GM18511 (cell line): ENCODE measurements at regions not wholly inside any gene's neighbourhood (a gene's known extent, or its start where the extent isn't known, plus 50 kb on each side); places are given as distances from the start of the nearest gene placed in this dataset.

Experiments used
- ATAC-seq: cut with Tn5 transposase; IDR thresholded peaks from one replicate; pipeline ENCODE4 v1.9.1; 2021; ENCODE audit warnings: mild to moderate bottlenecking, moderate library complexity; ENCODE audit not compliant: unreplicated experiment

DNA sequence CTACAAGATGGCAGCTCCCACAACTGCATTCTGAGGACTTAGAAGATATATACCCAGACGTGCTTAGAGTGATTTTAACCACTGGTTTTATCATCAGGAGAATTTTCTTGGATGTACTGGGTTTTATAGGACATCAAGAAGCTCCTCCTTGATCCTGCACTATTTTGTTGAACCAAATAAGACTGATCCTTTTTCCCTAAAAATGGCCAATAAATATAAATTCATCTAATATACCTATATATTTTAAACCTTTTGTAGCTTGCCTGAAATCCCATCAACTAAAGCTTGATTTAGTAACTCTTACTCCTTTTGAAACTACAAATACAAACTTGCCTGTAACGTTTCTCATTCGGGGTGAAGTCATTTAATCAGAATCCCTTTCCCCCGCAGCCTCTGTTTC is 849.4 kb upstream of the ADAMTS5 start:
- no peak for ATAC-seq

DNA sequence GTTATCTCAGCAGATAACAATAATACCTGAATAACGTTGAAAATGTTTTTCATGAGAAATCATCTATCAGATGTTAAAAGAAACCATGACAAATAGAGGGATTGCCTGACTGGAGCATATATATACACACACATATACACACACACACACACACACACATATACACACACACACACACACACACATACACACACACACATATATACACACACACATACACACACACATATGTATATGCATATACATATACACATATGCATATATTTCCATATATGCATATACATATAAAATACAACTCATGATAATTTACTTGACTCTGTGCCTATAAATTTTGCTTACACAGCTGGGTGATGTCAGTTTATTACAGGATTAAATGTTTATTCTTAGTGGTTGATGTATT is 847.3 kb upstream of the ADAMTS5 start:
- no peak for ATAC-seq

DNA sequence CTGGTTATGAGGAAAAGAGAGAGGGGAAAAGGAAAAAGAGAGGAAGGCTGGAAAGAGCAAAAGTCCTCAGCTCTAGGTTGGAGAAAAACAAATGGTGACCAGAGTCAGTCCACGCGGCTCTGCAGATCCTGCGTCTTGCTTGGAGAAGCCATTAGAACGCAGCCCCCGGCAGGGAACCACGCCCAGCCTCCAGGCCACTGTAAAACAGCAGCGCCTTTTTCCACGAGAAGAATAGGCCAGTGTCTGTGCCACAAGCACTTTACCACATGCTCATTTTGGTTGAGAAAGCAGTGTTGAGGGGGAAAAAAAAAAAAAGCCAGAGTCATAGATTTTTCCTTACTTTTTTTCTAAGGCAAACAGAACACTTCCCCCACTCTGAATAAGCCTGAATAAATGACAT is 846.9 kb upstream of the ADAMTS5 start:
- ATAC-seq = no peak

DNA sequence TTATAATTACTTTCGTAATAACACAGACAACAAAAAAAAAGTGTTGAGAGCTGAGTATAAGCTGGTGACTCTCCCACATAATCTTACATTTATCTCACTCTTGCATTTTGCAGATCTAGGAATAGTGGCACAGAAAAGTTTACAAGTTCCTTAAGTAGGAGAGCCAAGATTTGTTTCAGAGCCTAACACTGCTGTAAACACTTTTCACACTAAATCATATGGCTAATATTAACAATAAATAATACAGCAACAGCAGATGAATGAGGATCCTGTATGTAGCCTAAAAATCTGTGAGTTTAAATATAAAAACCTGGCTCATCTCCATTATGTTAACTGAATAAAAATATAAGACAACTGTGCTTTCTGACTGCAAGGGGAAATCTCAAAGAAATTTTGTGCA is 846.5 kb upstream of the ADAMTS5 start:
- ATAC-seq = no peak

DNA sequence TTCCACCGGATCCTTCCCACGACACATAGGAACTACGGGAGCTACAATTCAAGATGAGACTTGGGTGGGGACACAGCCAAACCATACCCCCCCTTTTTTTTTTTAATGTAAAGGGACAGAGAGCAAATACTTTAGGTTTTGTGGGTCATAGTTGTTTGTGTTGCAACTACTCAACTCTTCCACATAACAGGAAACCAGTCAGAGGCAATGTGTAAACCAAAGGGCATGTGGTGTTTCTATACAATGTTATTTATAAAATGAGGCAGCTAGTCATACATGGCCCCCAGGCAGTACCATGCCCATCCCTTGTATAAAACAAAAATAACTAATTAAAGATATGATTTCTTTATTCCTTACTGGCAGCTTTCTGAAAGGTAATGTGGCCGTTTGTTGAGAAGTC is 845.4 kb upstream of the ADAMTS5 start:
- ATAC-seq = no peak

DNA sequence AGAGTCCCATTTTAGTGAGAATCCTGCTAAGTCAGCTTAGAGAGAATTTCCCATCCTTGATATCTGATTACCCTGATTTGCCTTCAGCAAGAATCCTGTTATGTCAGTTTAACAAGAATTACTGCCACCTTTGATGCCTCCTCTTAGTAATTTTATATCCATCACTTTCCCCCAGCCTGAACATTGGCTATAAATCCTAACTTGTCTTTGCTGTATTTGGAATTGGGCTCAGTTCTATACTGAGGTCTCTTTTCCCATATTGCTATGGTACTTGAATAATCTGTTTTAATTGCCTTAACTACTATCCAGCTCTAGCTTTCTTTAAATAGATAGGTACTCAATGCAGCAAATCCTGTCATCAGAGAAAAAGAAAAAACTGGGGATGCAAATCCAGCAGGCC is 842.0 kb upstream of the ADAMTS5 start:
- ATAC-seq = no peak

DNA sequence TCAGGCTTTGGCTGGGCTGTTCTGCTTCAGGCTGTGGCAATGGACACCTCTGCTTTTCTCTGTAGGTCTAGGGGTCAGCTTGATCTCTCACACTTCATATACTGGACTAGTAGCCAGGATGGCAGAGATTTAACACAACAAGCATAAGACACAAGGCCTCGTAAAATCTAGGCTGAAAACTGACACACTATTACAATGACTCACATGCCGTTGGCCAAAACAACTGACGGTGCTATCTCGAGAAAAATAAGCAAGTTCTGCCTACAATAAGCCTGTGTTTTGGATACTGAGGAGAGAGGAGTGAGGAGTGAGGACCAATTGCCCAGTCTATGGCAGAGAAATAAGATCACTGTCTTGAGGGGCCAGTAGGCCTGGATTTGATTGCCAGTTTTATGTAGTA is 840.7 kb upstream of the ADAMTS5 start:
- no peak for ATAC-seq

DNA sequence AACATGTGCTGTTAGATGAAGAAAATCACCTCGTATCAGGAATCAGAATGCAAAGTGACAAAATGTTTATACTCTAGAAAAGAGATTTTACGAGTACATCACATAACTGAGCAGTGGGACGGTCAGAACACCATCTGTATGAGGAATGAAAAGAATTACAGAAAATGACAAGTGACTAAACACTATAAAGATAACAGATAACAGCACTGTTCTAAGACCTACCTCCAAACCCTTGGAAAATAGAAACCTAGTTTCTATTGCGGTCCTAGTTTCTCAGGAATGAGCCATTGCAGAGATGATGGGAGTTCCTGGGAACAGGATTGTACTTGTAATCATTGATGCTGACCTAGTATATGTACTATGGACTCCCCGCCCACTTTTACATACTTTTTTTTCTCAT is 839.4 kb upstream of the ADAMTS5 start:
- no peak for ATAC-seq

DNA sequence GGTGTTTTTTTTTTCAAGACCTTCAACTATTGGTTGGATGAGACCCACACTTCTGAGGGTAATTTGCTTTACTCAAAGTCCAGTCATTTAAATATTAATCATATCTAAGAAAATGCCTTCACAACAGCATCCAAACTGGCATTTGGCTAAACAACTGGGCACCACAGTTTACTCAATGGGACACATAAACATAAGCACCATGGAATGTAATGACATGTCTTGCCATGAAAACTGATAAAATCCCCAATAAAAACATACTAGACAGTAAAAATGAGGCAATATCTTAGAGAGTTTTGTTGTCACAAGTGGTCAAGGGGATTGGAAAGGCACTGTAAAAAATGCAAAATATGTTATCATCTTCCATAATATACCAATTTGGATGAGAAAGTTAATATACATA is 838.8 kb upstream of the ADAMTS5 start:
- ATAC-seq = no peak

DNA sequence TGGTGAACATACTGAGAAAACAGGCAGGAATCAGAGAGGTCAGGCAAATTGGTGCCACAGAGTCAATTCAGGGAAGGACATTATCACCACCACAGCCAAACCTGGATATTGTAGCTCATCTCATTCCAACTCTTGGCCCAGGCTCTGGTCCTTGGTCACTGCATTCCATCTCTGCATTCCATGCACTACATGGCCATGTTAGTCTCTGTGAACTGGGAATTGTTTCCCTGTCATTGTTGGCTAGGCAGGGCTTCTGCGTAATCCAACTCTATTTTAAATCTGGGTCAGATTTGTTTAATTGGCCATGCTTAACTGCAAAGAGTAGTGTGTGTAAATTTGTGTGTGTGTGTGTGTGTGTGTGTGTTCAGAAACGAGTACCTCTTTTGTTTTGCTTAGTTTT is 837.6 kb upstream of the ADAMTS5 start:
- no peak for ATAC-seq

DNA sequence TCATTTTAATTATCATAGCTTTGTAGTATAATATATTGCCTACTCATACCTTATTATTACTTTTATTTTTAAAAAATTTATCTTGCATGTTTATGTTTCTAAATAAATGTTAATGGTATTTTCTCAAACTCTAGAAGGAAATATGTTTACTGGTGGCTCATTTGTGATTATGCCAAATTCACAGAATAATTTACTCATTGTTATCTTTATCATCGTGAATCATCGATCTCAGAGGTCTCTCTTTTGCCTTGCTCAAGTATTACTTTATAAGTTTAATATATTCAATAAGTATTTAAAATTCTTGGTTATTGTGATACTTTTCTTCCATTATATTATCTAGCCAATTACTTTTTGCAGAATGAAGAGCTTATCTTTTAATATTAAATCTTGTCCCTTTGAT is 836.7 kb upstream of the ADAMTS5 start:
- ATAC-seq = no peak

DNA sequence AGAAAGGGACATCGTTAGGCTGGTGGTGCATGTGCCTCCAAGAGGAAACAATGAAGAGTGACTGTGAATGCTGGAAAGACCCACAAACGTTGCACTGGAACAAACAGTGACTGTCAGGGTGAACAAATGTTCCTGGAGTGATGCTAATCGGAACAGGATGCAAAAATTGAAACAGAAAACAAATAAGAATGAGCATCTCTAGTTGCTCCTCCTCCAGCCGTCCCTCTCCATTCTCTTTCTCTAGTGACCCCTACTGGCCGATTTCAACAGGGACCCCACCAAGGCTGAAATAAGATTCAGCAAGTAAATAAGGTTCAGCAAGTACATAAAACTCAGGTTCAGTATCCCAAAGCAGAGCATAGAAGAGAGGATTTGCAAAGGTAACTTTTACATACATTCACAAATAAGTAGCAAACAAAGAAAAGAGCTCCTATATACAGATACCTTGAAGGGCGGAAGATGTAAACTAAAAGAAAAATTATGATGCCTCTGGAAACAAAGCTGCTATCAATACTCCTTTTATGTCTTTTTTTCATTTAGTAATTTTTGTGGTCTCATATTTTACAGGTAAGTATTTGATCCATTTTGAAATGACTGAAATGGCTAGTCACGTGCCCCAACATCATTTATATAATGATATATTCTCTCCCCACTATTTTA is 836.1 kb upstream of the ADAMTS5 start:
- no peak for ATAC-seq

DNA sequence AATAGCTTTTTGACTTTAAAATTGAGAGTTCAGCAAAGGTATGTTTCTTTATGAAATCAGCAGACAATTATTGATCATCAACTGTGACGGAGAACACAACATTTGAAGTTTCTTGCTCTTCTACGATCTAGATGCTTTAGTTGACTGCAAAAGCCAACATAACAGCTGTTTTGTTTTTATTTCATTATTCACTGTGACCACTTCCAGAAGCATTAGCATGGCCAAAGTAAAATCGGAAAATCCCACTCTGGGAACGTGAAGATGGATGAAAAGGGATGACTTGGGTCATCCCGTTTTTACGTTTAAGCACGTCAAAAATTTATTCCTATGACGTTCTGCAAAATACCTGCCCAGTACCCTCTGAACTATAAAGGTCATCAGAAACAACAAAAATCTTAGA is 833.0 kb upstream of the ADAMTS5 start:
- no peak for ATAC-seq

DNA sequence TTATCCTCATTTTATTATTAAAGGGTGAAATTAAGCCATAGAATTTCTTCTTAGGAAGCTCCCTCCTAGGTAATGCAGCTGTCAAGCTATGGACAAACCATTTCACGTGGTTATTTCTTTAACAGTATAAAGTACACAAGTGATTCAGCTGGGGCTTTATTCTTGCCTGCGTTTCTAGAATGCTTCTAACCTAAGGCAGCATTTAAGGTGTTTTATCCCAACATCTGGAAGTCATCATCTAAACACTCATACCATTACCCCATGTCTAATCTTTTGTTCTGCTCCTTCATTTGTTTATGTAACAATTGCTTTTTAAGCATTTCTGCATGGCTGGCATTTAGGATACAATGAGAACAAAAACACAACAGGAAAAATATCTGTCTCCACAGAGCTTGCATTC is 829.2 kb upstream of the ADAMTS5 start:
- ATAC-seq = no peak

DNA sequence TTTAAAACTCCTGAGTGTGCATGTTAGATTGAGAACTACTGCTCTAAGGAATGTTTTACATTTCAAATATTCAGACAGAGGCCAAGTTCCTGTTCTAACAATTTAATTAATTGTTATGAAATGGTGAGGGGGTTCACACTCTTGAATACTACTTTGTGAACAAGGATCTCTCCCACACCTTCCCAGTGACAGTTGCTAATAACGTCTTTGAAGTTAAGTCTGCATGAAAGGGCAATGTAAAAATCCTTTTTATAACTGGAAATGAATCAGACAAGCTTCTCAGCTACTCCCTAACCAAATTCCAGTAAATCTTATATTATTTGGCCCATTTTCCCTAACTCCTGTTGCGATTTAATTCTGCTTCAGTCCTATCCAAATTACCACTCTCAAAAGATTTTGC is 828.5 kb upstream of the ADAMTS5 start:
- ATAC-seq = no peak

DNA sequence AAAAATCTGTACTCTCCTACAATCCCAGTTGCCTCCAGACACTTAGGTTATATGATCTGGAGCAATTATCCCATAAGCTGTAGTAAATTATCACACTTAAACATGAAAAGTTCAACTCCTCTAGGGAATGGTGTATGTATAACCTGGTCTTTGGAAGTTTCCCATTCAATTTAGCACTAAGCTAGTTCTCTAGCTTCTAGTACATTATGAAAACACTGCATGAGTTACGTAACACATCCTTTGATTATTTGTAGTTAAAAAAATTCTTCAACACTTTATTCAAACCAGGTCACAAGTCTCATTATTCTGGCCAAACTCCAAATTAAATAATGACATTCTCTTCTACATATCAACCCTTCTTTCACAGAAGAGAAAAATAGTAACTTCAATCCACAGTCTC is 827.0 kb upstream of the ADAMTS5 start:
- ATAC-seq = no peak

DNA sequence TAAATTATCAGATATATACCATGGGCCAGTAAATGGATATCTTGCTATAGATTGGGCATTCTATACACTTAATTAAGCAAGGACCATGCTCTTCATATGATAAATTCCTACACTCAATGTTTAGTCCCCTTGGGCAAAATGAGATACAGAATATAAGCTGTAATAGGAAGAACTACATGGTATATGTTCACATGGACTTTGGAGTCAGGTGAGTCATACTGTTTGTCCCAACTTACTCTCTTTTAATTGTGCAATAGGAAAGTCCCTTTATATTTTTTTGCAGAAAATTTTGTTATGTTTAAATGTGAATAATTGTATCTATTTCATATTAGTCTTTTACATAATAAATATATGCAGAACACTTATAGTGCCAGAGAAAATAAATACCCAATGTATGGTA is 820.2 kb upstream of the ADAMTS5 start:
- no peak for ATAC-seq

DNA sequence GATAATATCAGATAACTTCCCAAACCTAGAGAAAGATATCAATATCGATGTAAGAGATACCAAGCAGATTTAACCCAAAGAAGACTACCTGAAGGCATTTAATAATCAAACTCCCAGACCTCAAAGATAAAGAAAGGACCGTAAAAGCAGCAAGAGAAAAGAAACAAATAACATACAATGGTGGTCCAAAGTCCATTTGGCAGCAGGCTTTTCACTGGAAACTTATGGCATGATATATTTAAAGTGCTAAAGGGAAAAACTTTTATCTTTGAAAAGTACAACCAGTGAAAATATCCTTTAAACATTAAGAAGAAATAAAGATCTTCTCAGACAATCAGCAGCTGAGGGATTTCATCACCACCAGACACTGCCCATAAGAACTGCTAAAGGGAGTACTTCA is 812.7 kb upstream of the ADAMTS5 start:
- no peak for ATAC-seq

DNA sequence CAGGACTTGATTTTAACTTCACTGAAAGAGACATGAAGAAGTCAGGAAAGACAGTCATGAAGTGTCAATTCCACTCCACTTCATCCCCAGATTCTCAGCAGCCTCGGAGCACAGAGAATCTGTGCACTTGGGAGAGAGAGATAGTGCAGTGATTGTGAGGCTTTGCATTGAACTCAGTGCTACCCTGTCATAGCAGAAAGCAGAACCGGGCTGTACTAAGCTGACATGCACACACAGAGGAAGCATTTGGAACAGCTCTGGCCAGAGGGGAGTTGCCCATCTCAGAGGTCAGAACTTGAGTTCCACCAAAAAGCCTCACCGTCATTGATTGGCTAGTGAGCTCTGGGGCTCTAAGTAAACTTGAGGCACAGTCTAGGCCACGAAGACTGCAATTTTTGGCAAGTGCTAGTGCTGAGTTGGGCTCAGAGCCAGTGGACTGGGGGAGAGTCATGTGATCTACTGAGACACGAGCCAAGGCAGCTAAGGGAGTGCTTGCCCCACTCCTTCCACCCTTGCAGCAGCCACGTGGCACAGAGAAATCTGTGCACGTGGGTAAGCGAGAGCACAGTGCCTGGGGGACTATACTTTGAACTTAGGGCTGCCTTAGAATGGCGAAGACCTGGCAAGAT is 810.2 kb upstream of the ADAMTS5 start:
- no peak for ATAC-seq

DNA sequence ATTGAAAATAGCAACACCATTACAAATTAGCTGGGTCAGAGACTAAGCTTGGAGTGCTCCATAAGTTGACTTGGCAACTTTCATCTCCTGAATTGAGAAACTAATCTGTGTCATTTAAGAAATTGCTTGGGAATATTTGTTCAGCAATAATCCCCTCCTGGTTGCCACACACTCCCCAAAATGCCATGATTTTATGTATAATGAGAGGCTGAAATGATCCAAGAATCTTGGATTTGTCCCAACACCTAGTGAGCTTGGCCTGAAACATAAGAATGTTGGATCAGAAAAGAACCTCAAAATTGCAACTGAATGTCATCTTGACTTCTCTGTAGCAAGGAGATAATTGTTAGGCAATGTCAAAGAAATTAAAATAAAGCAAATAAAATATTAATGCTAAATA is 805.9 kb upstream of the ADAMTS5 start:
- ATAC-seq = no peak

DNA sequence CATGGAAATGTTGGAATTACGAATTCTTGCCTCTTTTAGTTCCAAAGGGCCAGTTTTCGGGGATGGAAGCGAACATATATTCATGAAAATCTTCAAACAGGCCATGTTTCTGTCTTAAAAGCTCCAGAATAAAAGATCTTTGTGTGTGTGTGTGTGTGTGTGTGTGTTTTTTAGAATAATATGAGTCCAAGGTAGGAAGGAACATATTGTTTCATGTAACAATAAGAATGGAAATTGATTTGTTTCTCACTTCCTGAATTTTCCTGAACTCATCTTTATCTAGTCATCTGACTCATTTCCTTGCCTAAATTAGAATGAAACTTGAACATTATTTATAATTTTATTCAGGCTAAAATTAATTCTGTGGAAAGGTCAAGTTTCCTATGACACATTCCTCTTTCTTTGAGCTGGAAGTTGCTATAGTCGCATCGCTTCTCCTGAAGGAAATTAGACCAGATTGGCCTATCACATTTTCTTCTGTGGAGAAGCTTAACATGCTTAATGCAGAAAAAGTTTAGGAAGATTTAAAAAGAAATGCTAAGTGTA is 805.1 kb upstream of the ADAMTS5 start:
- no peak for ATAC-seq

DNA sequence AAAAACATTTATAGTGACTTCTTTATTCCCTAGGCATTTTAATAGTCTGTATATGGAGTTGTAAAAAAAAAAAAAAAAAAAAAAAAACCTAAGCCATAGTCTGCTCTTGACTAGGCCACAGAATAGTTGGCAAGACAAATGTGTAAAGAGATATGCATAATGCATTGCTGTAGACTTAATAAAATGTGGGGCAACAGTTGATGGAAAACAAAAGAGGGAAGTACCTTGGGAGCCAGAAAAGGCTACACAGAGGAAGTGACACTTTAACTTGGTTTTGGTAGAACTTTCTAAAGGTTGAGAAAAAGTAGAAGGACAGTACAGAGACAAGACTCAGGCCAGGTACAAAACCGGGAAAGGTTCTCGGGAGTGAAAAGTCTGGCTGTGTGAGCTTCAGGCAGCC is 802.9 kb upstream of the ADAMTS5 start:
- ATAC-seq = no peak
